ENCODE measurements at regions not wholly inside any gene's neighbourhood (a gene's known extent, or its start where the extent isn't known, plus 50 kb on each side); places are given as distances from the start of the nearest gene placed in this dataset.
A peak's percentile ranks its signal among the peaks of the same experiment; 100 is the strongest.

- H3K4me3 ChIP-seq (ENCODE audit: low read depth, low read length), result no peak overlapping the region
Observed at GRCh38 chr13:30119476-30119875, 187.9 kb downstream of the KATNAL1 start.

GRCh38 chr13:30116379-30116778, 191.0 kb downstream of the KATNAL1 start:
- no peak overlapping the region for H3K4me3 ChIP-seq (ENCODE audit: low read depth, low read length)
- no peak for TF ChIP-seq CTCF (IDR thresholded peaks at IDR 0.05; ENCODE audit: low read depth, low read length)

More at GRCh38 chr13:30119476-30119875, 187.9 kb downstream of the KATNAL1 start:
- no peak for TF ChIP-seq CTCF (IDR thresholded peaks at IDR 0.05; ENCODE audit: low read depth, low read length)

- 0 out of 2 replicates have a peak, but pooled peaks have one; percentile 5 for TF ChIP-seq CTCF (IDR thresholded peaks at IDR 0.05; ENCODE audit: low read depth, low read length)
- H3K4me3 ChIP-seq (ENCODE audit: low read depth, low read length), result peak overlapping the region; percentile 56
Observed at GRCh38 chr13:30115257-30115600, 192.1 kb downstream of the KATNAL1 start.

- TF ChIP-seq CTCF (IDR thresholded peaks at IDR 0.05; ENCODE audit: low read depth, low read length), result peak; percentile 89
- peak overlapping the region; percentile 56 for H3K4me3 ChIP-seq (ENCODE audit: low read depth, low read length)
Observed at GRCh38 chr13:30114571-30115256, 192.6 kb downstream of the KATNAL1 start.

GRCh38 chr13:30113983-30114570, 193.3 kb downstream of the KATNAL1 start:
- no peak for TF ChIP-seq CTCF (IDR thresholded peaks at IDR 0.05; ENCODE audit: low read depth, low read length)
- peak overlapping the region; percentile 56 for H3K4me3 ChIP-seq (ENCODE audit: low read depth, low read length)

GRCh38 chr13:30113551-30113950, 193.8 kb downstream of the KATNAL1 start:
- TF ChIP-seq CTCF (IDR thresholded peaks at IDR 0.05; ENCODE audit: low read depth, low read length), result no peak
- no peak overlapping the region for H3K4me3 ChIP-seq (ENCODE audit: low read depth, low read length)

GRCh38 chr13:30112602-30113435, 194.5 kb downstream of the KATNAL1 start:
- TF ChIP-seq CTCF (IDR thresholded peaks at IDR 0.05; ENCODE audit: low read depth, low read length), result peak; percentile 100
- no peak overlapping the region for H3K4me3 ChIP-seq (ENCODE audit: low read depth, low read length)
